ENCODE measurements at regions not wholly inside any gene's neighbourhood (a gene's known extent, or its start where the extent isn't known, plus 50 kb on each side); places are given as distances from the start of the nearest gene placed in this dataset.
"Not testable (repeated sequence)": the region's sequence is repeated elsewhere in the genome, so short reads cannot be mapped to it uniquely, and the experiment has no call there.

DNA sequence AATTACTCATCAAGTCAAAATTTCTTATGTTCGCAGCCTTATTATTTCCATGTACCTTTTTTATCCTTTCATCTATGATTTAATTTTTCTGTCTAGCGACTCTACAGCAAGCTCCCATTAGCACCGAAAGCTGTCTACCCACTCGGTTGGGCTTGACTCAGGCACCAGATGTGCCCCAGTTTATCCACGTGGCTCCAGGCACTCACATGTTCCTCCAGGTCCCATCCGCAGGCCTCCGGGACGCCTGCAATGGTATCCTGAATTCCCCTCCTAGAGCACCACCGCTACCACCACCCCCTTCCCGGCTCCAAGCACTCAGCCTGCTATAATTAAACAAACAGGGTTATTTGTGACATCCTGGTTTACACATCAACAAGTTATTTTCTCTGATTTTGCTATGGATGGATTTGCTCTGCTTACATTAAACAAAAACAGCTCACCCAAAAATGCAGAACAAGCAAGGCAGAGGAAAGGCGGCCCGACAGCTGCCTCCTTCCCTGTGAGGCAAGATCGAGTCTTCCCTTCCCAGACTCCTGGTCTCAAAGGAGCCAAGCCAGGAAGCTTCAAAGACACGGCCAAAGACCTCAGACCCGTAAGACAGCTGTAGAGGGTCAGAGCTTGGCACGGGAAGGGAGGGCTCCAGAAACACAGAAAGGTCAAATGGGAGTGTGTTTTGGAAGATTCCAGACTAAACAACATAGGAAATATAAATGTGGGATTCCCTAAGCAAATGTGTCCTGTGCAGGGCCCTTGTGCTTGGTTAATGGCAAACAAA lies 253.8 kb downstream of the TTC8 start:
- DNase-seq = no peak

GRCh38 chr14:89085231-89085731 lies 260.8 kb downstream of the TTC8 start:
- no peak for DNase-seq

- peak; percentile 51 for DNase-seq
Measured at GRCh38 chr14:89085737-89086382, 261.4 kb downstream of the TTC8 start.

DNA sequence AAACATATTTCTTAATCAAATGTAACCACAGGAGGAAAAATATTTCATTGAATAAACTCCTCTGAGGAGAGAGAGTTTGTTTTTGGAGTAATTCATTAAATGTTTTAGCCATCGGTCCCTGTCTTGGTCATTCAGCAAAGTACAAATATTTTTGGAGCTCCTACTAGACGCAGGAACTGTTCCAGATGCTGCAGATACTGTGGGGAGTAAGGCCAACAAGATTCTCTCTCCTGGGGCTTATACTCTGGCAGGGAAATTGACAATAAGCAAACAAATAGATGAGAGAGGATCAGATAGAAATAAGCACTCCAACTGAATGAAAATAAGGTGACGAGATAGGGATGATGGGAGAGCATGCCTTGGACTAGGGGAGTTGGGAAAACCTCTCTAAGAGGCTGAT lies 264.1 kb downstream of the TTC8 start:
- DNase-seq = peak; percentile 42

DNA sequence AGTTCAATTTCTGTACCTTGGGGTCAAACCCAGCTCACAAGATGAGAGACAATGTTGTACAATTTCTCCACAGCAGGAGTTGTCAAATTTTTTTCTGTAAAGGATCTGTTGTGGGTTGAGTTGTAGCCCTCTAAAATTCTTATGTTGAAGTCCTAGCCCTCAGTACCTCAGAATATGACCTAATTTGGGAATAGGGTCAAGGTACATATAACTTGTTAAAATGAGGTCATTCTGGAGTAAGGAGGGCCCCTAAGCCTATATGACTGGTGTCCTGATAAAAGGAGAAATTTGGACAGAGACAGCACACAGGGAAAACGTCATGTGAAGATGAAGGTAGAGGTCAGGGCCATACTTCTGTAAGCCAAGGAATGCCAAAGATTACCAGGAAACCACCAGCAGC lies 264.9 kb downstream of the TTC8 start:
- DNase-seq = no peak

DNA sequence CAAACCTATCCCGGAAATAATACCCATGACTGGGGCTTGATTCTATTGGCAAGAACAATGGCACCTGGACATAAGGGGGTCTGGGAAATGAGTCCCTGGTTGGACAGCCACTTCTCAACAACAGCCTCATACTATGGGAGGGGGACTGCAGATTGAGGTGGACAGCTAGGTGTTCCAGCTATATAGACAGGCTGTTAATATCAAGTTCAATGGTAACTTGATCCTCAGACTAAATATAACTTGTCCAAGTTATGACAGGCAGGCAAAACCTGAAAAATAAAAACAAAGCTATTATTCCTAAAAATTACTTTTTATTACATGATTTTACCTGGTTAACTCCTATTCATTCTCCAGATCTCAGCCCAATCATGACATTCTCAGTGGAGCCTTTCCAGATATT lies 267.3 kb downstream of the TTC8 start:
- no peak for DNase-seq

- DNase-seq = no peak
Measured at GRCh38 chr14:89093083-89093730, 268.8 kb downstream of the TTC8 start.

GRCh38 chr14:89095036-89095435 lies 270.6 kb downstream of the TTC8 start:
- DNase-seq = no peak

DNA sequence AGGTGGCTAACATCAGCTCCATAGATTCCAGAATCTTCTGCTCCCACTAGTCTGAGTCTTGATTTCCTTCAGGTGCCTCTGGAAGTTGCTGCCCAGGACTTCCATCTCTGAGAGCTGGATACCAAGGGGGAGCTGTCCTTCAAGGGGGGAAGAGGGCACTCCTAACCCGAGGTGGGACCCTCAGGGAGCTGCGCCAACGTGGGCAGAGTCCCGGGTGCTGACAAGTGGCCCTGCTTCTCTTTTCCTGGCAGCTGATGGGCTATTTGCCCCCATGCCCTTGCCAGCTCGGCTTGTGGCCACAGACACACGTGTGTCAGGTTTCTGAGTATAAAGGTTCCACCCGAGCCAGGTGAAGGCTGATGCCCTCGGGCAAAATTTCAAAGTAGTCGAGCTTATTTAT lies 272.5 kb downstream of the TTC8 start:
- no peak for DNase-seq

DNA sequence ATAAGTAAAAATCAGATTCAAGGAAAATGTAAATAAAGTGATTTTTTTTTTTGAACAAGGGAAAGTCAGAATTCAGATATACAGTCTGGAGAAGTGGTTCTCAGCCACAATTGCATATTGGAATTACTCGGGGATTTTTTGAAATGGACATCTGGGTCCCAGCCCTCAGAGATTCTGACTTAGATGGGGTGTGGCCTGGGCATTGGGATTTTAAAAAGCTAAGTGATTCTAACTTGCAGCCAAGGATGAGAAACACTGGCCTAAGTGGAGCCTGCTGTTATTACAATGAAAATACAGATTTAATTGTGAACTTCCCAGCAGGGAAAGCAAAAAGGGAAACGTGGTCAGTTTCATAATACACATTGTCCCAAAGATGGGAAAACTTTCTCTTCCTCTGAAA lies 273.8 kb downstream of the TTC8 start:
- DNase-seq = no peak

GRCh38 chr14:89104171-89104817 lies 279.8 kb downstream of the TTC8 start:
- not testable (repeated sequence) for DNase-seq

GRCh38 chr14:89104861-89105260 lies 280.4 kb downstream of the TTC8 start:
- DNase-seq = not testable (repeated sequence)

Data from fibroblast of skin of scalp (primary cell).